Fibroblast of pulmonary artery (primary cell): ENCODE measurements at regions not wholly inside any gene's neighbourhood (a gene's known extent, or its start where the extent isn't known, plus 50 kb on each side); places are given as distances from the start of the nearest gene placed in this dataset.

ENCODE experiments used
- DNase-seq: peaks from one replicate; pipeline ENCODE4 v3.0.0-alpha.2; 2010; ENCODE audit warnings: low read depth
- H3K4me3 ChIP-seq: replicated peaks from 2 replicates; pipeline ENCODE4 v1.5.1; 2011; ENCODE audit warnings: low read depth, mild to moderate bottlenecking, control low read depth, low read length, moderate library complexity
- CTCF ChIP-seq: IDR thresholded peaks from 2 replicates; pipeline ENCODE4 v1.5.1; 2011; ENCODE audit warnings: mild to moderate bottlenecking, control low read depth, low read length, inconsistent platforms; ENCODE audit errors: missing control alignments

GRCh38 chr3:187833375-187833774, 88.1 kb upstream of the BCL6 start:
- no peak overlapping the region for H3K4me3 ChIP-seq
- DNase-seq: no peak
- no peak for TF ChIP-seq CTCF

- TF ChIP-seq CTCF: no peak
- no peak for DNase-seq
- no peak overlapping the region for H3K4me3 ChIP-seq
Measured at GRCh38 chr3:187833799-187834578, 88.7 kb upstream of the BCL6 start.

- TF ChIP-seq CTCF: no peak
- no peak for DNase-seq
- H3K4me3 ChIP-seq: no peak overlapping the region
Measured at GRCh38 chr3:187836823-187837770, 91.8 kb upstream of the BCL6 start.

DNA sequence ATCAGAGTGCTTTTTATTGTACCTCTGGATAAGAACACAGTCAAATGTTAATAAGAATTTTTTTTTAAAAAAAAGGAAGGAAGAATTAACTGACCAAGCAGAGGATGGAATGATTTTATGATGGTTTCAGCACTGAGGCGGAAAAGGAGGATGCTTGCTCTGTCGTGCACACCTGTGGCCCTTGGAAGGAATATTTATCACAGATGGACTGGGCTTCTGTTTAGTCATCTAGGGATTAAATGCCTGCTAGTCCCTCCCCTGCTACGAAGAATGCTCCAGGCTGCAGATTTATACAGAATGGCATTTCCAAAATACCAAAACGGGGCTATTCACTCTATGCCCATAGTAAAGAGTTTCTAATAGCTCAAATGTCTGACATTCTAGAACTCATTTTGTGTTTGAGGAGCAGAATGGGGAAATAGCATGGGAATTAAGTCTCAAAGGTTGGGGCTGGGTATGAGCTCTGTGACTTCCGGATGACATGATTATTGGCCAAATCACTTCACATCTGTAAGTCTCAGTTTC, 92.8 kb upstream of the BCL6 start:
- no peak for DNase-seq
- no peak overlapping the region for H3K4me3 ChIP-seq
- TF ChIP-seq CTCF: no peak

DNA sequence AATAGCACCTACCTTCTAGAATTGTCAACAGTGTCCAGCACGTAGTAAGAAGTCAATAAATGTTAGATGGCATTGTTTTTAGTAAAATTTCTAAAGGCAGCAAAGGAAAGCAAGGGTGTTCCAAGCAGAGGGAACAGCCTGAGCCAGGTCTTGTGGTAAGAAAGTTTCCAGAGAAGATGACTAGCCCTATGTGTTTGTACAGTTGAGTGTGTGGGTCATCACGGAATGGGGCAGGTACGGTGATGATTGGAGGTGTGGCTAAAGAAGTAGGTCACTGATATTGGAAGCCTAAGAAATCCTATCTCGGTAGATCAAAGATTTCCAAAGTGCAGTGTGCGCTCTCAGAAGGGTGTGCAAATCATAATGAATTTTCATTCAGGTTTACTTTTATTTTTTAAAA, 94.2 kb upstream of the BCL6 start:
- H3K4me3 ChIP-seq: no peak overlapping the region
- no peak for TF ChIP-seq CTCF
- no peak for DNase-seq

DNA sequence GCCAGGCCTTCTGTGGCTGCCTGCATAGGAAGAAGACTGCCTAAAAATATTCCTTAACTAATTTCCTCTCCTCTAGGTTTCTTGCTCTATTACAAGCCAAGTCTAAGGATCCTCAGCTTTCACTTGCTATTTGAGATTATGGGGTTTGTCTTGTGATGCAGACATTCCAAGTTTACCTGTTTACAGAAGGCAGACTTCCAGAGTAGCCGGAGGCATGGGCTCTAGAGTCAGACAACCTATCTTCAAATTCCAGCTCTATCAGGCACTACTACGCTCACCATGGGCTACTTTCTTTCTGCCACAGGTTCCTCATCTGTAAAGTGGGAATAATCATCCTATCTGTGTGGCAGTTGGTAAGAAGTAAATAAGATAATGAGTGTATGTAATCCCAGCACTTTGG, 95.6 kb upstream of the BCL6 start:
- no peak overlapping the region for H3K4me3 ChIP-seq
- no peak for TF ChIP-seq CTCF
- no peak for DNase-seq
